GM19468 (cell line): ENCODE measurements at regions not wholly inside any gene's neighbourhood (a gene's known extent, or its start where the extent isn't known, plus 50 kb on each side); places are given as distances from the start of the nearest gene placed in this dataset.
"Not testable (repeated sequence)": the region's sequence is repeated elsewhere in the genome, so short reads cannot be mapped to it uniquely, and the experiment has no call there.

ENCODE experiments used
- ATAC-seq: cut with Tn5 transposase; IDR thresholded peaks from one replicate; pipeline ENCODE4 v1.9.1; 2021; ENCODE audit warnings: mild to moderate bottlenecking, moderate library complexity, moderate number of reproducible peaks; ENCODE audit not compliant: unreplicated experiment; ENCODE audit errors: extremely low read depth

DNA sequence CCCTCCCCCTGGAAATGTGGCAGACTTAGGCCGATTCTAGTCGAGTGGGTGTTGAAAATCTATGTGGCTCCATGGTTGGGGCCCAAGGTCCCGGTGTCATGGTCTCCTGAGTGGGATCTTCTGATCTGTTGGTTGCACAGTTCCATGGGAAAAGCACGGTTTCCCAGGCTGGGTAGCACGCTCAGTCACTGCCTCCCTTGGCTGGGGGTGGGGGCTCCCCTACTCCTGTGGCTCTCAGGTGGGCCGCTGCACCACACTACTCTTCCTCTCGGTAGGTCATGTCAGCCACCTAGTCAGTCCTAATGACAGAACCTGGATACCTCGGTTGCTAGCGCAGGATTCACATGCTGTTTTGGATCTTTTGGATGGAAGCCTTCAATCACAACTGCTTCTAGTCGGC is 247.0 kb downstream of the SPRY2 start:
- ATAC-seq: no peak

DNA sequence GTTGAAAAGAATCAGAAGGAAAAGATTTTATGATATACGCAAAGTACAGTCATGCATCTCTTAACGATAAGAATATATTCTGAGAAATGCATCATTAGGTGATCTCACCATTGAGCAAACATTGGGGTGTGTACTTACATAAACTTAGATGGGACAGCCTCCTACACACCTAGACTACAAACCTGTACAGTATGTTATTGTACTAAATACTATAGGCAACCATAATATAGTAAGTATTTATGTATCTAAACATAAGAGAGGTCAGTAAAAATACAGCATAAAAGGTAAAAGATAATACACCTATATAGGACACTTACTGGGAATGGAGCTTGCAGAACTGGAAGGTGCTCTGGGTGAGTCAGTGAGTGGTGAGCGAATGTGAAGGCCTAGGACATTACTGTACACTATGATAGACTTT is 254.6 kb downstream of the SPRY2 start:
- no peak for ATAC-seq

DNA sequence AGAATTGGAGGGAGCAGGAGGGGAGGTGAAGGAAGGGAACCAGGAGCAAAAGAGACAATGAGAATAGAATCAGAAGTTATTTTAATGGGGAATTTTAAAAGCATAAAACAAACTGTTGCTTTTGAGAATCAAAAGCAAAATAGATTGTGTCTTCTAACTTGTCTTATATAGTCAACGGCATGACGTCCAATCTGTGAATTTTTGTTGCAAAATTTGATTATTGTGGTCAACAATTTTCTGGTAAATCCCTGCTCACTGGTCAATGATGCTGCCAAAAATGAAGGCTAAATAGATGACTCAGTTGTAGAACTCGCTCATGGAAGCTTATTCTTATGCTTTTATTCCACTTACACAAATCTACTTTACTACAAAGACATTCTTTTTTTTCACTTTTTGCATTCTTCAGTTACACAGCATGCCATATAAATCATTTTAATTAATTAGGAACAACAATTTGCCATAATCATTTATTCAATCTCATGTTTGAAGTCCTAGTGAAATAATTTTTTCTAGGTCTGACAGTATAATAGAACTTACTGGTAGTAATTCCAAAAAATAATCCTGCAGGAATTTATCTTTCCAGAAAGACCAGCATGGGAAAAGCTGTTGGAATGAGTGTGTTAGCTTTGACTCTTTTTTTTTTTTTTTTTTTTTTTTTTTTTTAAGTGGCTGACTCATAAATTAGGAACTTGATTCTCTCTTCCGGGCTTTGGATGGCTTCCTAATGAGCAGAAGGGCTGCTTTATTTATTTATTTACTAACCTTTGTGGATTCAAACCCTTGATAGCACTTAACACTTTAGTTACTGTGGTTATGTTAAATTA is 256.9 kb downstream of the SPRY2 start:
- no peak for ATAC-seq

DNA sequence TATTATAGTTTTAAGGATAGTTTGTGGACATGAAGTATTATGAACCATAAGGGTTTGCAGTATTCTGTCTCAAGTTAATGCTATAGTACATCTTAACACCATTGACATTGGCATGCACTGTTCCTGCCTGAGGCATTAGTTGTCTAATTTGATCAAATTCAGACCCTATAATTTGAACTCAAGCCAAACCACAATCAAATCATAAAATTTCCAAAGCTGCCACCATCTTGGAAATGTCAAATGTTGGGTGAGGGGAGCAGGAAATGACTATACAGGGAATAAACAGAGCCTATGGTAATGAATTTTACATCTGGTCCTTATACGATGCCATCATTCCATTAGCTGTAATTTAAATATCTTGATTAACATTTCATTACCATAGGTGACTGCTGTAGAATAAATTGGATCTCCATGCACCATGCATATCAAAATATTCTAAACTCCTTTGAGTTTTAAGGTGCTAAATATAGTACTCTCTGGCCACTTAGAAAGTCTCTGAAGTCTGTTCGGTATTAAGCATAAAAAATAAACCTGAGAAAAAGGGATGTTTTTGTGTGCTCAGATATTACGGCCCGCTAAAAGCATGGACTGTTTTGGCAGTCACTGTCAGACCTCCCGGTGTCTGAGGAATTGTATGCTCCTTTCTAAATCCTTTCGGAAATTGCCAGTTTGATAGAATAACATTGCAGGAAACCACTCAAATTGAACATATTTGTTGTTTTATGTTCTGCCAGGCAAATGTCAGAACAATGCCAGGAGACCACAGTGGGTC is 257.7 kb downstream of the SPRY2 start:
- ATAC-seq: no peak

DNA sequence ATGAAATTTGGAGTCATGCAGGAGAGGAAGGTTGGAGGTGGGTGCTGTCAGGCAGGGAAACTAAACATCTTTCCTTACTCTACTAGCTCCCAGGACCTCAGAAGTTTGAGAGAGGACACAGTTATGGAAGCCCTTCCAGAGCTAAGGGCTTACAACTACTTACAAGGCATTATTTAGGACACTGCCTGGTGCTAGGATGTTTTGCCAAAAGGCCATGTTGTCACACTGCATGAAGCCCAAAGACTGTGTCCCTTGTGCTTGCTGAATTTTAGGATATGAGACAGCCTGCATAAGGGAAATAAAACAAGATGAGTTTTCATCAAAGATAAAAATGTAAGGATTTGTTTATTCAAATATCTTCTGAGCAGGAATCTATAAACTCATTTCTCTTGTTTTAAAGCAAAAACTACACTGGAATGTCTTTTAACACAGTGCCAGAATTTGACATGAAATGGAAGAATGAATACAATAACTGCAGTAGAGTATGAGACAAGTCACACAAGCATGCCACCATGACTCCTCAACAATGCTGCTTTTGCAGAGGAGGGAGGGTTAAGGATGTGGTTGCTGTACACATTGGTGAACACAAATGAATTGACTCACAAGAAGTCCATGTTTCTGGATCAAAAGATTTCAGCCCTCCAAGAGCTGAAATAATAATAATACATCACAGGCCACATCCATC is 258.4 kb downstream of the SPRY2 start:
- no peak for ATAC-seq

DNA sequence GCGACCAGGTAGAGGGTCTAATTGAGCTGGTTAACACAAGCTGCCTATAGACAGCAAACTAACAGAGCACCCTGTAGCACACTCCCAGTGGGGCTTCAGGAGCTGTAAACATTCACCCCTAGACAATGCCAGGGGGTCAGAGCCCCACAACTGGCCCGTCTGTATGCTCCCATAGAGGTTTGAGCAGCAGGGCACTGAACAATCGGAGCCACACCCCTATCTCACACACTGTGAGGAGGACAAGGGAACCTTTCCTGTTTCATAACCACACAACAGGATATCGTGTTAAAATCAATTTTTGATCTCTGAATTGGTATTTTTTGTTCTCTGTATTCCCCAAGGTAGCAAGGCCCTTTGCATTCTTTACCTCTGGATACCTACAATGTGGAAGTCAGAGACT is 266.1 kb downstream of the SPRY2 start:
- ATAC-seq: no peak

DNA sequence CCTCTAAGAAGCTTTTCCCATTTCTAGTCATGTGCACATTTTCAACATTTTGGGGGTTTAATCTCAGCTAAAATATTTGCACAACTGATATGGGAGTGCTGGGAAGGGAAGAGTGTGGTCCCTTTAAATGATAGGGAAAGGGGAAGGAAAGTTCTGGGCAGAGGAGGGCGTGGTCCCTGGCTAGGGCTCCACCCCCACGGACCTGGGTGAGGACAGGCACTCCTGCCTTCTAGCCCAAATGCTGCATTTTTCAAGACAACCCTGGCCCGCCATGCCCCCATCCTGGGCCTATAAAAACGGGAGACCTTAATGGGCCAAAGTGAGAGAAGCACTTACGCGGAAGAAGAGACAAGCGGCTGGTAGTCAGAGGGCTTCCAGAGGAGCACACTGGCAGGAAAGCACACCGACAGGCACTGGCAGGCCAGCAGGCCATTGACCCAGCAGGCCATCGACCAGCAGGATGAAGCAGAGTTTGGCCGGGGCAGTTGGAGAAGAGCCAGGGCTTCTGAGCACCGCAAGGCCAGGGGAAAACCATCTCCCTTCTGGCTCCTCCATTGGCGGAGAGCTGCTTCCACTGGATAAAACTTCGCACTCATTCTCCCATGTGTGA is 266.7 kb downstream of the SPRY2 start:
- ATAC-seq: no peak

DNA sequence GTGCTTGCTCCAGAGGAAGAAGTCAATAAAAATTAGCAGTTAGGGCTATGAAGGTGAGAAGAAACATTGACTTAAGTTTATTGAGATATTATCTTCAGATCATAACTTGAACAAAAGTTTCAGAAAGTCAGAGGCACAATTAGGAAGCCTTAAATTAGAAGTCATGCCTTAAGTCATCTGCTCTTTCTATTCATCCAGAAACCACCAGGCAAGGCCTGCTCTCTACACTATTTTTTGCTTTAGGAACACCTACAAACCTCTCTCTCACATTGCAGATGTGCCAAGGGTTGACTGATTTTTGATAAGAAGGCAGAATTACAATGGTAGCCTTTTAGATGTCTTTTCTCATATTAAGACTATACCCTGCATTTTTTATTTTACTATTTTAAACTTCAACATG is 268.7 kb downstream of the SPRY2 start:
- ATAC-seq: no peak

DNA sequence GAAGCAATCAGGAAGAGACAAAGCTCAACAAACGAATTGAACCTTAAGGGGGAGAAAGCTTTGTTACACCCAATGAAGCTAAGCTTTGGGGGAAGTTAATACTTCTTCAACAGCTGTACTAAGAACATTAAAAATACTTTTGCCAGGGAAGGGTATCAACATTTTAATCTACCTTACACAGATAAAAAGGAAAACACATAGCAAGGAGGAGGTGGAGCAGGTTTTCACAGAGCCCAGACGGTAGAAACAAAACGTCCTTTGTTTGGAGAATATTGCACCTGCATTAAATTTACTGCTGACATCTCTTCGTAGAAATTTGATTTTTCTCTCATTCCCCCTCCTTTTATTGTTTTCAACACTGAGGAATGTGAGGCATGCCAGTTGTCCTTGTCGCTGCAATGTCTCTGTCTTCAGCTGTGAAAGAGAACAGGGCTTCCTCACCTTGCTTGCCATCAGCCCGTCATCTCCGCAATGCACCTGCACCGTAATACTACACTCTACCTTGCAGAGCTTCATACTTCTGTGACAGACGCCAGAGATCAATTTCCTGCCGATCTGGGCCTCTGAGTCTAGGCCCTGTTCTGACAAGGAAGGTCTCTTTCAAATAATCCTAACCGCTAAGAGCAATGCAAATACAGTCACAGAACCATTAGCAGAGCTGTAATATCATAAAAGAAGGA is 270.8 kb downstream of the SPRY2 start:
- no peak for ATAC-seq

DNA sequence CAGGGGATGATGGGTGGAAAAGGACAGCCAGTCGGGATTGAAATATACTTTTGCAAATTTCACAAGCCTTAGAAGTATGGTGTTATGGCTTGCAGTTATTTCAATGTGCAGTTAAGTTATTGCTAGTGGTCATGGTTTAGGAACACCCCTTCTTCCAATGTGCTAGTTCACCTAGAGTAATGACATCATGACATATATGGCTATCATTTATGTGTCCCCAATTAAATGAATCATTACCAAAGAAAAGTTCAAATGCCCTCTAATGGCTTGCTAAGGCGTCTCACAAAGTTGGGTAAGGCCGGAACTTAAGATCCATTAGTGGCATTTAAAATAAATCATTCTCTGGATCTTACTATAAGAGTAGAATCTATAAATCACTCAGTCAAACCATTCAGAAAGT is 271.6 kb downstream of the SPRY2 start:
- no peak for ATAC-seq

DNA sequence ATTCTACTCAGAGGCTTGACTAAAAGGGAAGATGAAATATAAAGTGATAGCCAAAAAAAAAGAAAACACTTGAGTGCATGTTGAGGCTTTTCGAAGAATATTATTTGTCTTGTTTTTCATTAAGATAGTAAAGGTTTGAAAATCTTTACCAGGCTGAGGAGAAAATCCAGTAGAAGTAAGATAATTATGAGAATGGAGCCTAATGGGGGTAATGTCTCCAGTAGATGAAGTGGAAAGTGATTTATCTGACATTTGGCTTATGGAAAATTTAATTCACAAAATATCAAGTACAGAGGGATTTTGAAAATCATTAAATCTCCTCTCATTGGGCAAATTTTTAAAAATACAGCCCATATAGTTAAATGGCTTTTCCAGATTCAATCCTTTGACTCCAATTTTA is 274.9 kb downstream of the SPRY2 start:
- ATAC-seq: no peak

DNA sequence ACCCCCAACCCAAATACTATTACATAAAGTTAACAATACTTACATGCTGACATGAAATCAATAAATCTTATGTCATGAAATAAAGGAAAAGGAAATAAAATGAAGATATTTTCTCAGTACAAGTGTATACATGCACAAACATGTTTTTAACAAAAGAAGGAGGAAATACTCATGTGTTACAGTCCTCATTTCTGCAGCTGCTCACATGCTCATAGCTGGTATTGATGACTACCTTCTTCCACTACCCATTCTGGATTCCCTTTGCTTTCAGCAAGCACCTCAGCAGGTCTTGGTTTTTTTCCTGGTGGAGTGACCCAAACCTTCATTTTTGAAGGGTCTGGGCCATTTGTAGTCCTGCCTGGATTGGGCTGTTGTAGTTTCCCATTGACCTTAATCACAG is 278.5 kb downstream of the SPRY2 start:
- not testable (repeated sequence) for ATAC-seq

DNA sequence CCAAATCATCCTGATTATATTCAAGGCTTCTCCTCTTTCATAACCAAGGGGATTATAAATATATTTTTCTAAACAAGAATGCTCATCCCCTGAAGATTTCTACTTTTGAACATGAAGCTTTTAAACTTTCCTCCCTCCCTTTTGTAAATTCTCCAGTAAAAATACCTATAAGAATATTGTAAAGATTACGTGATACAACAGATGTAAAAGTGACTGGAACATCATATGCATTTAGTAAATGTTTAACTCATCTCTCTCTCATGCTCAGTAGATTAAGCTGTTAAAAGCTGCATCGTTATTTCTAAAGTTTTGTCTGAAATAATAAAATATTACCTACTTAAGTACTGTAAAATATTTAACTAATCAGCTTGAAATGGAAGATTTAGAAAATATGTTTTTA is 281.1 kb downstream of the SPRY2 start:
- no peak for ATAC-seq

DNA sequence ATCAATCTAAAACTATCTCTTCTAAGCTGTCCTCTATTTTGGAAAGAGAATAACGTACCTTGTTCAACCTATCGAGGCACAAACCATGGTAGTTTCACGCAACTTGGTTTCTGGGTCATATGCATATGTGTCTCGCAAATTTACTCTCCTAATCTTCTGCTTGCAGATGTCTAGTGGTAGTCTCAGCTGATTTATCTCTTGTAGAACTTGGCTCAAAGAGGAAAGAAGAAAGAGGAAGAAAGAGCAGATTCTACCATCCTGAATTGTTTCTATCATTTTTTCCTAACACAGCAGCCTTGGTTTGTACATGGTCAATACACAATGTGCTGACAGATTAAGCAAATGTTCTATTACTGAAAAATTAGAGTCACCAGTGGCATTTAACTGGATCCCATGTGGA is 282.3 kb downstream of the SPRY2 start:
- ATAC-seq: no peak

DNA sequence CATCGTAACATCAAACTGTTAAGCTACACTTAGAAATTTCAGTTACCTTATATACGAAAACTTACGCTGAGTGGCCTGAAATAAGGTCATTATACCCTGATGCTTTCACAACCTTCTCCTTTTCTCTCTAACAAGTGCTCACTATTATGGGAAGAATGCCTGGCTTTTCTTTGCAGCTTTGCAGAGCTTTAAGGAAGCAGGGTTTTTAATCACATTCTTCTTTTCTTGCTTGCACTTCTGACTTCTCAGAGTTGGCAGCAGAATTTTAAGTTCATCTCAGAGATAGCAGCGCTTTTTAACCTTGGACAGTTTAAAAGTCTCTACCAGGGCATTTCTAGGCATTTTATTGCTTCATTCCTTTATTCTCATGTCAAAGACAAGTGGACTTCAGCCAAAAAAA is 285.1 kb downstream of the SPRY2 start:
- no peak for ATAC-seq

DNA sequence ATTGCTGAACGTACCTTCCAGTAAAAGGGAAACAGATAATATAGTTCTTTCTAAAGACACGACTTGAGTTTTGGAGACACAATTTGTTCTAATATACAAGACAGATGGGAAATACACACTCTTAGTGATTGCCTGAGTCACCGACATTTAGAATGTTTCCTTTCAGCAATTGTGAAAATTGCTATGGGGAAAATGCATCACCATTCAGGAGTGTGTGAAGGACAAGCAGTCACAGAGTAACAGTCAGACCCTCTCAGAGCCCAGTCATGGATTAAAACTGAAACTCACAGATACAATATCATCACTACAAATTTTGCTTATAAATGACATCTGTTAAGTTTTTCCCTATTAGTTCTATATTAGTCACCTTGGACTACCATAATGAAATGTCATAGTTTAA is 286.1 kb downstream of the SPRY2 start:
- ATAC-seq: no peak

DNA sequence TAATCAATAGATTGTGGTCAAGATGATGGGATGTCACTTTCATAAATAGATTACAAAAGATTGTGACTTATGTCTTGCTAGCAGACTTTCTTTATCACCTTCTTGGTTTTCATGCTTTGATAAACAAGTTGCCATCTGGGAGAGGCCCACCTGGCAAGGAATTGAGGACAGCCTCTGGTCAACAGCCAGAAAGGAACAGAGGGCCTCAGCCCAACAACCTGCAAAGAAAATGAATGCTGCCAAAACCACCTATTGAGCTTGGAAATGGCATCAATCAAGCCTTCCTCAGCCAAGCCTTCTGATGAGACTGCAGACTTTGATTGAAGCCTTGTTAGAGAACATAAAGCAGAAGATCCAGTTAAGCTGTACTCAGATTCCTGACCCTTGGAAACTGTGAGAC is 288.6 kb downstream of the SPRY2 start:
- no peak for ATAC-seq

DNA sequence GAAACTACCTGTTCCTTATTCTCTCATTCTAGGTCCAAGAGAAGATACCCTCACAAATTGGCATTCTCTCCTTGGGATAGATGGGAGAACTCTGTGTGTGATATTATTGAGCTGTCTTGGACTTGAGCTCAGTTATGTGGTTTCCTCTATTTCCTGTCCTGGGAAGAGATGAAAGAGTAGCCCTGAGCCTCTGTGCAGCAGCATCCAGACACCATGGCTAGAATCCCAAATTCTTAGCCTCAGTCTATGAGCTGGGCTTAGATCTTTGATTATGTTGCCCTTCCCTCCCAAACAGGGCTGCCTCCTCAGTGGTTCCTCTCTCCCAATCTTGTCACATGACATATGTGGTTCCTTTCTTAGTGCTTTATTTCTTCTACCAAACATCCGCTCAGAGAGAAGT is 290.7 kb downstream of the SPRY2 start:
- no peak for ATAC-seq

DNA sequence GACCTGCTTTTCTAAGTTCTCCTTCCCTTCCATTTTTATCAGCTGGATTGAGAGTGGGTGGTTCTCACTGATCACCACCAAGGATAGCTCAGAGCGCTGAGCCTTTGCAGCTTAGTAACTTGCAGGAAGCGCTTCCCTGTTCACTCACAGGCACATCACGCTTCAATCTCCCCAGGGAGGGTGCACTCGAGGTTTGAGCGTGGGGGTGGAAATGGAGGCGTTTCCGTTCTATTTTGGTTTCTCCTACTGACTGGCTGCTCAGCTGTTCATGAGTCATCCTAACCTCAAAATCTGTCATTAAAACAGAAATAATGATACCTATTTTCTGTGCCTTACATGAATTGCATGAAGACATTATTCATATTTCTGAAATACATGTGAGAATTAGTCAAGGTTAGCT is 292.1 kb downstream of the SPRY2 start:
- ATAC-seq: peak; percentile 98

DNA sequence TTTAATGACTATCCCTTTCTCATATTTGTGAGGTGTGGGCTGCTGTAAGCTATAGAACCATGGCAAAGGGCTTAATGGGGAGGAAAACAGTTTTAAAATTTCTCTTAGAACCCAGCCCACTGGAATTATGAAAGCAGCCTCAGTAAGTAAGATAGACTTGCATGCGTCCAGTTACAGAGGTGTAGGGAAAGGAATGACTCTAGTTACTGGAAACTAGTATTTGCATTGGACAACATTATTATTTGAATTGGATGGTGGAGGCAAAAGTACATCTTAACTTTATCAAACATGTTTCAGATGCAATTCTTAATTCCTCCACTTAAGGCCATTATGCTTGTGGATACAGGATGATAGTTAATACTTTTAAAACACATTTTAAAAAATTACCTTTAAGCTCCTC is 292.9 kb downstream of the SPRY2 start:
- ATAC-seq: no peak
